ENCODE measurements at regions not wholly inside any gene's neighbourhood (a gene's known extent, or its start where the extent isn't known, plus 50 kb on each side); places are given as distances from the start of the nearest gene placed in this dataset.

- Histone ChIP-seq H3K9me2 (ENCODE audit: insufficient read depth) (no peaks in the 10 kb centered on the region), H3K79me2 (ENCODE audit: insufficient read depth, low read length) (no peaks in the 10 kb centered on the region), H3K9me3 (ENCODE audit: control insufficient read depth in 1 of 2, insufficient read depth in 1 of 2, low read depth in 1 of 2, low read length in 2 of 2) (no peaks in the 10 kb centered on the region), H2AFZ (ENCODE audit: low read depth, low read length, poor library complexity, severe bottlenecking) (no peak overlapping the region), H3K4me2 (ENCODE audit: low read length) (no peak overlapping the region), H4K20me1 (ENCODE audit: insufficient read depth) (no peaks in the 10 kb centered on the region), H3K36me3 (ENCODE audit: control insufficient read depth in 1 of 2, insufficient read depth in 2 of 2, low read length in 2 of 2) (no peaks in the 10 kb centered on the region), H3K27me3 (ENCODE audit: insufficient read depth, low read length) (peaks cover 19% of the 10 kb centered on the region; the same call in 1 of the 2 replicates), H3K9ac (ENCODE audit: low read length) (no peak overlapping the region), H3K4me3 (replicated peaks in 1 of 2; ENCODE audit: low read depth in 1 of 2, low read length in 2 of 2) (no peak overlapping the region), H3K27ac (ENCODE audit: low read depth, low read length) (no peak overlapping the region), H3K4me1 (ENCODE audit: control insufficient read depth in 1 of 2, insufficient read depth in 2 of 2, low read length in 2 of 2) (peaks cover 27 to 36% of the 10 kb centered on the region in 2 experiments)
- RAD21 ChIA-PET (ENCODE audit: low non-redundant PET in 1 of 2, low total read pairs in 2 of 2, uncharacterized antibody in 2 of 2, unreplicated experiment in 2 of 2), result no interaction called here
- BruUV-seq (replicated peaks), result no TSS peak
- no peak for TF ChIP-seq FOSL1 (IDR thresholded peaks at IDR 0.05; ENCODE audit: low read depth)
- no peak for TF ChIP-seq EZH2phosphoT487 (IDR thresholded peaks at IDR 0.05; ENCODE audit: borderline replicate concordance)
- TF ChIP-seq CTCF (IDR thresholded peaks at IDR 0.05 in 2 of 3, conservative IDR thresholded peaks at IDR 0.05 in 1 of 3; ENCODE audit: borderline replicate concordance in 1 of 3, insufficient read depth in 1 of 3, low read depth in 2 of 3, low read length in 2 of 3), result no peak
- no peak for TF ChIP-seq YY1 (IDR thresholded peaks at IDR 0.05; ENCODE audit: extremely low read depth, insufficient replicate concordance, low read depth, low read length)
- intact Hi-C loops (cut with micrococcal nuclease), result no loop called here
- POLR2A ChIA-PET, result no interaction called here
- DNase-seq (ENCODE audit: low read depth, low spot score) (no peak), ATAC-seq (no peak)
- CTCF ChIA-PET, result interaction anchor here (8.7 kb wide), 1 partner anchor 537 kb away, joined by 145 read pairs; no protein-coding TSS in a partner anchor
Observed at GRCh38 chr3:193778676-193779075, 185.7 kb downstream of the OPA1 start.

DNA sequence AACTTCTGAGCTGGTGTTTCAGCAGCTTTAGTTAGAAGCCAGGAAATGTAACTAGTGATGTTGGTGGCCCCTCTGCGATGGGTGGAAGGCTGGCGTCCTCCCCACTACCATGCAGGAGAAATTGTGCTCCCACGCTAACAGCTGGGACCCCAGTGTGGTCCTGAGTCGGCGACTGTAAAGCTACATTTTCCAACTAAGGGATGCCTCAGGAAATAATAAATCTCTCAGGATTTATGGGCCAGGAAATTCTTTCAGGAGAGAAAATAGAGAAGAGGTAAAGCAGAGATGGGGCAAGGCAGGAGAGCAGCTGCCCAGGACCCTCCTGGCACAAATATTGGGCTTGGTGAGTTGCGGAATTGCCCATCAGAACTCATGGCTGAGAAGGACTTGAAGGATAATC is 186.9 kb downstream of the OPA1 start:
- no TSS peak for BruUV-seq (replicated peaks)
- no peak overlapping the region for H3K4me2 ChIP-seq (ENCODE audit: low read length)

More for the DNA sequence above, 186.9 kb downstream of the OPA1 start:
- H2AFZ ChIP-seq (ENCODE audit: low read depth, low read length, poor library complexity, severe bottlenecking), result no peak overlapping the region
- TF ChIP-seq RAD21 (IDR thresholded peaks at IDR 0.05; ENCODE audit: low read depth) (no peak), CEBPB (IDR thresholded peaks at IDR 0.05; ENCODE audit: low read depth) (no peak), ZFX (IDR thresholded peaks at IDR 0.05) (no peak), CBX3 (IDR thresholded peaks at IDR 0.05; ENCODE audit: low read depth) (no peak), SRF (IDR thresholded peaks at IDR 0.05; ENCODE audit: low read depth) (no peak), JUND (IDR thresholded peaks at IDR 0.05) (no peak), SP1 (IDR thresholded peaks at IDR 0.05; ENCODE audit: low read depth) (no peak), ELF1 (IDR thresholded peaks at IDR 0.05; ENCODE audit: borderline replicate concordance, low read depth) (no peak), TCF7L2 (IDR thresholded peaks at IDR 0.05; ENCODE audit: borderline replicate concordance, extremely low read depth, insufficient read depth, insufficient read length) (no peak), EZH2phosphoT487 (IDR thresholded peaks at IDR 0.05; ENCODE audit: borderline replicate concordance) (no peak), SIN3A (IDR thresholded peaks at IDR 0.05; ENCODE audit: low read depth) (no peak), CTCF (IDR thresholded peaks at IDR 0.05 in 2 of 3, conservative IDR thresholded peaks at IDR 0.05 in 1 of 3; ENCODE audit: borderline replicate concordance in 1 of 3, insufficient read depth in 1 of 3, low read depth in 2 of 3, low read length in 2 of 3) (no peak)
- TF ChIP-seq, protein P1, sequence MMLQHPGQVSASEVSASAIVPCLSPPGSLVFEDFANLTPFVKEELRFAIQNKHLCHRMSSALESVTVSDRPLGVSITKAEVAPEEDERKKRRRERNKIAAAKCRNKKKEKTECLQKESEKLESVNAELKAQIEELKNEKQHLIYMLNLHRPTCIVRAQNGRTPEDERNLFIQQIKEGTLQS (IDR thresholded peaks at IDR 0.05), result no peak
- ChIA-PET RAD21 (ENCODE audit: low non-redundant PET in 1 of 2, low total read pairs in 2 of 2, uncharacterized antibody in 2 of 2, unreplicated experiment in 2 of 2) (interaction anchor here in 1 of 2 experiments (0.8 kb wide), 1 partner anchor 536 kb away, joined by 3 read pairs; no protein-coding TSS in a partner anchor), POLR2A (no interaction called here), CTCF (interaction anchor here (1.6 to 8.7 kb wide), 7 partner anchors 357 to 563 kb away, joined by 4 to 145 read pairs (median 12); partner anchors contain the start of gene HES1)
- H3K9me2 ChIP-seq (ENCODE audit: insufficient read depth), result no peaks in the 10 kb centered on the region
- H3K9me3 ChIP-seq (ENCODE audit: control insufficient read depth in 1 of 2, insufficient read depth in 1 of 2, low read depth in 1 of 2, low read length in 2 of 2), result no peaks in the 10 kb centered on the region
- H3K27me3 ChIP-seq (ENCODE audit: insufficient read depth, low read length), result peaks cover 19% of the 10 kb centered on the region; the same call in 1 of the 2 replicates
- no peaks in the 10 kb centered on the region for H3K79me2 ChIP-seq (ENCODE audit: insufficient read depth, low read length)
- H3K9ac ChIP-seq (ENCODE audit: low read length), result no peak overlapping the region
- no peaks in the 10 kb centered on the region for H4K20me1 ChIP-seq (ENCODE audit: insufficient read depth)
- no peak for DNase-seq (ENCODE audit: low read depth, low spot score)
- H3K4me3 ChIP-seq (replicated peaks in 1 of 2; ENCODE audit: low read depth in 1 of 2, low read length in 2 of 2), result no peak overlapping the region
- H3K27ac ChIP-seq (ENCODE audit: low read depth, low read length), result no peak overlapping the region
- peaks cover 28 to 40% of the 10 kb centered on the region in 2 experiments for H3K4me1 ChIP-seq (ENCODE audit: control insufficient read depth in 1 of 2, insufficient read depth in 2 of 2, low read length in 2 of 2)
- no peaks in the 10 kb centered on the region for H3K36me3 ChIP-seq (ENCODE audit: control insufficient read depth in 1 of 2, insufficient read depth in 2 of 2, low read length in 2 of 2)
- intact Hi-C loops (cut with micrococcal nuclease), result loop anchor here (2.0 kb wide), 2 partner anchors 357 to 625 kb away; partner anchors contain the start of gene HES1
- ATAC-seq, result no peak
